Aorta (tissue), 5 donors: ENCODE measurements at regions not wholly inside any gene's neighbourhood (a gene's known extent, or its start where the extent isn't known, plus 50 kb on each side); places are given as distances from the start of the nearest gene placed in this dataset.
"Not testable (repeated sequence)": the region's sequence is repeated elsewhere in the genome, so short reads cannot be mapped to it uniquely, and the experiment has no call there.

Experiments used
- ATAC-seq: fragments of 200-7000 bp; cut with Tn5 transposase; one replicate; pipeline ENCODE4 v1.9.1; 2022; ENCODE audit warnings: moderate library complexity; ENCODE audit not compliant: low FRiP score
- DNase-seq, 2 donors: peaks; one replicate each; pipeline ENCODE4 v3.0.0-alpha.2; 2020
- H3K27ac ChIP-seq, 2 donors: one replicate each; pipeline ENCODE4 v1.5.1; 2013; ENCODE audit warnings: low read length in 2 of 2, mild to moderate bottlenecking in 2 of 2, moderate library complexity in 2 of 2, control low read depth in 1 of 2, inconsistent platforms in 1 of 2, low read depth in 1 of 2
- H3K27me3 ChIP-seq, 2 donors: one replicate each; pipeline ENCODE4 v1.6.1; 2013; ENCODE audit warnings: control low read depth in 1 of 2, low read length in 1 of 2, mild to moderate bottlenecking in 1 of 2, moderate library complexity in 1 of 2; ENCODE audit not compliant: insufficient read depth in 2 of 2, control insufficient read depth in 1 of 2
- H3K36me3 ChIP-seq, 2 donors: one replicate each; pipeline ENCODE4 v1.6.1; 2013; ENCODE audit warnings: control low read depth in 1 of 2, low read length in 1 of 2, mild to moderate bottlenecking in 1 of 2; ENCODE audit not compliant: insufficient read depth in 2 of 2, control insufficient read depth in 1 of 2
- H3K4me1 ChIP-seq, 2 donors: one replicate each; pipeline ENCODE4 v1.6.1; 2013; ENCODE audit warnings: low read length in 2 of 2, control low read depth in 1 of 2, mild to moderate bottlenecking in 1 of 2, moderate library complexity in 1 of 2; ENCODE audit not compliant: insufficient read depth in 2 of 2, control insufficient read depth in 1 of 2
- H3K4me3 ChIP-seq, 2 donors: one replicate each; pipeline ENCODE4 v1.5.1; 2013; ENCODE audit warnings: low read length in 2 of 2, control low read depth in 1 of 2, mild to moderate bottlenecking in 1 of 2
- H3K9me3 ChIP-seq: one replicate; pipeline ENCODE4 v1.6.1; 2013; ENCODE audit warnings: mild to moderate bottlenecking, low read length; ENCODE audit not compliant: control insufficient read depth
- WGBS, 2 donors: extraction: QIAGEN DNeasy Blood & Tissue Kit; methylation state at CpG; one replicate each; pipeline ENCODE4 v1.1.7; 2013; 5-methylcytosine and 5-hydroxymethylcytosine counted together
- intact Hi-C, 2 donors: fragments of 100-400 bp; cut with DNase I; formaldehyde crosslinking; loops; one replicate each; pipeline versions ENCODE4 v1.14.2 to v1.15.0; 2022
- donor health status: healthy with polysubstance abuse.
- donor health status: Bipolar disorder and iron deficiency.
- donor health status: DM: no; HTN: no; CAD: no.
- donor health status: DM: no; HTN: no; CAD: no.
- donor health status: DM: yes; HTN: yes; CAD: no.

DNA sequence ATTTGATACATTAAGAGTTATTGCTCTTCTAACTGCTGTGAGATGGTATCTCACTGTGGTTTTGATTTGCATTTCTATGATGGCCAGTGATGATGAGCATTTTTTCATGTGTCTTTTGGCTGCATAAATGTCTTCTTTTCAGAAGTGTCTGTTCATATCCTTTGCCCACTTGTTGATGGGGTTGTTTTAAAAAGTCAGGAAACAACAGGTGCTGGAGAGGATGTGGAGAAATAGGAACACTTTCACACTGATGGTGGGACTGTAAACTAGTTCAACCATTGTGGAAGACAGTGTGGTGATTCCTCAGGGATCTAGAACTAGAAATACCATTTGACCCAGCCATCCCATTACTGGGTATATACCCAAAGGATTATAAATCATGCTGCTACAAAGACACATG, 63.4 kb upstream of the PDSS1 start:
- H3K27me3 ChIP-seq, ATAC-seq, DNase-seq, H3K27ac ChIP-seq, H3K4me1 ChIP-seq, H3K36me3 ChIP-seq, intact Hi-C loops, H3K9me3 ChIP-seq, H3K4me3 ChIP-seq: not testable (repeated sequence)

DNA sequence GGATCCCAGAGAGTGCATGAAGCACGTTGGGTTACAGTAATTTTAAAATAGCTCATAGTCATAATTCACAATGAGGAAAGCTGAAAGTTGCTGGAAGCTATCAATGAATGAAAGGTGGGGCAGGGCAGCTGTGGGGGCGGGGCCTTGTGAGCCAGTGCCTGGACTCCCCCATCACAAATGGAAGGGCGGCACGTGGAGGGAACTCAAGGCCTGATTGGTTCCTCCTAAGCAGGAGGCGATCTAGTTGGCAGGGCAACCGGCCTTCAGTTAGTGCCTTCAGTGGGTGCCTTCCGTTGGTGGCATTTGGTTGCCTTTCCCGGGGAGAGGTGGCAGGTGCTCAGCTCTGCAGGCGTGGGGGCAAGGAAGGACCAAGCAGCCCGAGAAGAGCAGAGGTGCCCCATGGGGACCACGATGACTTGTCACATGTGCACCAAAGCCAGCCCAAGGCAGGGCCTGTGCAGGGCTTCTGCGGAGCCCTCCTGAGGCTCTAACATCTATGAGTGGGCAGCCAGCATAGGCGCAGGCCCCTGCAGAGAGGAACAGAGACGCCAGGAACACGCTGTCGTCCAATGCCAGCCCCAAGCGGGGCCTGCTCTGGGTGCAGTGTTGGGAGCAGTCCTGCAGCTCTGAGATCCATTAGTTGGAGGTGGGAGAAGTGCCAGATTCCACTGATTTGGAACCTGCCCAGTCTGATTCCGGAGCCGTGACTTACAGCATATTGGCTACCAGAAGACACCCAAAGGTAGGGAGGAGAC, 59.8 kb upstream of the PDSS1 start:
- Histone ChIP-seq H3K4me1 (no peaks in the 10 kb centered on the region), H3K27me3 (no peaks in the 10 kb centered on the region), H3K36me3 (no peaks in the 10 kb centered on the region), H3K4me3 (no peak overlapping the region), H3K9me3 (peaks cover 2% of the 10 kb centered on the region), H3K27ac (no peak overlapping the region)
- DNase-seq (no peak), ATAC-seq (no peak)
- WGBS, 2 donors, result 80% methylated on average over 19 of the region's 19 CpGs
- intact Hi-C loops, result no loop called here

DNA sequence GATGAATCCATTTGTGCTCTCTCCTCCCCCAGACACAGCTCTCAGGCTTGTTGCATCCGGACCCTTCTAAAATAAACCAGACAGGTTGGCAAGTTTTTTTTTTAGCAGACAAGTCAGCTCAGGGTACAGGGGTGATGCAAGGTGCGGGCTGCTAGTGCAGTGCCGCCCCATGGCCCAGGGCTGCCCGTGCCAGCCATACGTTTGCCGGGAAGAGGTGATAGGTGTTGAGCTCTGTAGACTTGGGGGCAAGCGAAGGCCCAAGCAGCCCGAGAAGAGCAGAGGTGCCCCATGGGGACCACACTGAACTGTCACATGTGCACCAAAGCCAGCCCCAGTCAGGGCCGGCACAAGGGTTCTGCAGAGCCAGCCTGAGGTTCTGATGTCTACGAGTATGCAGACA, 57.1 kb upstream of the PDSS1 start:
- no peak for ATAC-seq
- DNase-seq, result no peak

DNA sequence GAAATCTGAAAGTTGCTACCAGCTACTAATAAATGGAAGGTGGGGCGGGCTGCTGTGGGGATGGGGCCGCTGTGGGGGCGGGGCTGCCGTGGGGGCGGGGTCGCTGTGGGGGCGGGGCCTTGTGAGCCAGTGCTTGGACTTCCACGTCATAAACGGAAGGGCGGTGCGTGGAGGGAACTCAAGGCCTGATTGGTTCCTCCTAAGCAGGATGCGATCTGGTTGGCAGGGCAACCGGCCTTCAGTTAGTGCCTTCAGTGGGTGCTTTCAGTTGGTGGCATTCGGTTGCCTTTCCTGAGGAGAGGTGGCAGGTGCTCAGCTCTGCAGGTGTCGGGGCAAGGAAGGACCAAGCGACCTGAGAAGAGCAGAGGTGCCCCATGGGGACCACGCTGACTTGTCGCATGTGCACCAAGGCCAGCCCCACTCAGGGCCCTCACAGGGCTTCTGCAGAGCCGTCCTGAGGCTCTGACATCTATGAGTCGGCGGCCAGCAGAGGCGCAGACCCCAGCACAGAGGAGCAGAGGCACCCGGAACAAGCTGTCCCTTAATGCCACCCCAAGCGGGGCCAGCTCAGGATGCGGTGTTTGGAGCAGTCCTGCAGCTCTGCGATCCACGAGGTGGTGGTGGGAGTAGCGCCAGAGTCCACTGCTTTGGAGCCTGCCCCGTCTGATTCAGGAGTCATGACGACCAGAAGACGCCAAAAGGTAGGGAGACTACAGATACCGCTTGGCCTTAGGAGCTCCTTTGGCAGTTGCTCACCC, 54.4 kb upstream of the PDSS1 start:
- no peak overlapping the region for H3K27ac ChIP-seq
- no peaks in the 10 kb centered on the region for H3K4me1 ChIP-seq
- intact Hi-C loops, result no loop called here
- no peak for DNase-seq
- H3K9me3 ChIP-seq, result peaks cover 2% of the 10 kb centered on the region
- H3K36me3 ChIP-seq, result no peaks in the 10 kb centered on the region
- H3K4me3 ChIP-seq, result no peak overlapping the region
- no peaks in the 10 kb centered on the region for H3K27me3 ChIP-seq
- WGBS, 2 donors, result 82% methylated on average over 32 of the region's 32 CpGs
- no peak for ATAC-seq

More for the DNA sequence above, 57.1 kb upstream of the PDSS1 start:
- no peaks in the 10 kb centered on the region for H3K27me3 ChIP-seq
- H3K27ac ChIP-seq, result no peak overlapping the region
- 90 to 93% methylated on average over 10 of the region's 10 CpGs for WGBS, 2 donors
- no peak overlapping the region for H3K4me3 ChIP-seq
- H3K4me1 ChIP-seq, result no peaks in the 10 kb centered on the region
- no peaks in the 10 kb centered on the region for H3K36me3 ChIP-seq
- intact Hi-C loops, result no loop called here
- H3K9me3 ChIP-seq, result peaks cover 2% of the 10 kb centered on the region

DNA sequence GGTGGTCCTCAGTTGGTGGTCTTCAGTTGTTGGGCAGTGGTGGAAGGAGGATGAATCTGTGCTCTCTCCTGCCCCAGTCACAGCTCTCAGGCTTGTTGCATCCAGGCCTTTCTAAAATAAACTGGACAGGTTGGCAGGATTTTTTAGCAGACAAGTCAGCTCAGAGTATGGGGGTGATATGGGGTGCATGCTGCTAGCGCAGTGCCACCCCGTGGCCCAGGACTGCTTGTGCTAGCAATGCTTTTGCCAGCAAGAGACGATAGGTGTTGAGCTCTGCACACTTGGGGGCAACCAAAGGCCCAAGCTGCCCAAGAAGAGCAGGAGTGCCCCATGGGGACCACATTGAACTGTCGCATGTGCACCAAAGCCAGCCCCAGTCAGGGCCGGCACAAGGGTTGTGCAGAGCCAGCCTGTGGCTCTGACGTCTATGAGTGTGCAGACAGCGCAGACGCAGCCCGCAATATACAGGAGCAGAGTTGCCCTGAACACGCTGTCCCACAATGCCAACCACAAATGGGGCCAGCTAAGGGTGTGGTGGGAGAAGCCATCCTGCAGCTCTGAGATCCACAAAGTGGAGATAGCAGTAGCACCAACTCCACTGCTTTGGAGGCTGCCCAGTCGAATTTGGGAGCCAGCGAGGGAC, 49.8 kb upstream of the PDSS1 start:
- Histone ChIP-seq H3K27me3 (no peaks in the 10 kb centered on the region), H3K36me3 (no peaks in the 10 kb centered on the region), H3K9me3 (no peaks in the 10 kb centered on the region), H3K4me3 (no peak overlapping the region), H3K27ac (no peak overlapping the region), H3K4me1 (no peaks in the 10 kb centered on the region)
- WGBS, 2 donors, result 87 to 89% methylated on average over 12 of the region's 12 CpGs
- DNase-seq (no peak), ATAC-seq (no peak)
- intact Hi-C loops, result no loop called here
